CD4-positive, alpha-beta memory T cell (primary cell): ENCODE measurements at regions not wholly inside any gene's neighbourhood (a gene's known extent, or its start where the extent isn't known, plus 50 kb on each side); places are given as distances from the start of the nearest gene placed in this dataset.

Experiments used
- CTCF ChIA-PET: fragments of 350-600 bp; sonication (Branson Sonifier 250); formaldehyde crosslinking; loops from one replicate; lab custom pipeline; 2021; ENCODE audit warnings: inconsistent platforms; ENCODE audit not compliant: partially characterized antibody; lab: Charles Lee
- POLR2A ChIA-PET: fragments of 350-600 bp; sonication (Branson Sonifier 250); formaldehyde crosslinking; loops from one replicate; lab custom pipeline; 2021; ENCODE audit not compliant: partially characterized antibody; lab: Charles Lee
- DNase-seq, 5 donors: peaks; one replicate each; pipeline versions ENCODE4 v3.0.0 to v3.0.0-alpha.2; 2020 to 2022; ENCODE audit warnings: mixed read lengths in 1 of 5
- H3K27ac ChIP-seq: one replicate; pipeline ENCODE4 v1.7.0; 2013; ENCODE audit warnings: low read depth, low read length
- H3K27me3 ChIP-seq: 2 replicates; pipeline ENCODE4 v1.7.0; 2013; ENCODE audit warnings: mild to moderate bottlenecking, low read length, moderate library complexity; ENCODE audit not compliant: insufficient read depth
- H3K36me3 ChIP-seq: 2 replicates; pipeline ENCODE4 v1.7.0; 2013; ENCODE audit warnings: mild to moderate bottlenecking, low read length, moderate library complexity; ENCODE audit not compliant: insufficient read depth
- H3K4me1 ChIP-seq: 2 replicates; pipeline ENCODE4 v1.7.0; 2013; ENCODE audit warnings: mild to moderate bottlenecking, low read length, moderate library complexity; ENCODE audit not compliant: insufficient read depth
- H3K4me3 ChIP-seq, 2 donors: one replicate each; pipeline ENCODE4 v1.7.0; 2013; ENCODE audit warnings: low read length in 2 of 2, mild to moderate bottlenecking in 1 of 2
- H3K9me3 ChIP-seq, 2 donors: one replicate each; pipeline ENCODE4 v1.7.0; 2013; ENCODE audit warnings: low read length in 2 of 2, control low read depth in 1 of 2; ENCODE audit not compliant: control insufficient read depth in 1 of 2
- H3K27ac Mint-ChIP-seq, 7 donors: one replicate each; pipeline ENCODE4 v1.8.0; 2020 to 2021; ENCODE audit warnings: mixed read lengths in 7 of 7, mild to moderate bottlenecking in 6 of 7, inconsistent platforms in 3 of 7, moderate library complexity in 3 of 7
- H3K27me3 Mint-ChIP-seq, 2 donors: one replicate each; pipeline ENCODE4 v1.8.0; 2020 to 2021; ENCODE audit warnings: mixed read lengths in 2 of 2
- H3K36me3 Mint-ChIP-seq, 2 donors: one replicate each; pipeline ENCODE4 v1.8.0; 2020 to 2021; ENCODE audit warnings: mixed read lengths in 2 of 2, inconsistent platforms in 1 of 2, mild to moderate bottlenecking in 1 of 2
- H3K4me1 Mint-ChIP-seq, 4 donors: one replicate each; pipeline ENCODE4 v1.8.0; 2020 to 2021; ENCODE audit warnings: mixed read lengths in 4 of 4, mild to moderate bottlenecking in 1 of 4
- H3K4me3 Mint-ChIP-seq, 8 donors: one replicate each; pipeline ENCODE4 v1.8.0; 2020 to 2021; ENCODE audit warnings: mixed read lengths in 8 of 8, mild to moderate bottlenecking in 7 of 8, moderate library complexity in 6 of 8, inconsistent platforms in 3 of 8
- H3K9me3 Mint-ChIP-seq, 8 donors: one replicate each; pipeline ENCODE4 v1.8.0; 2020 to 2021; ENCODE audit warnings: mixed read lengths in 8 of 8, mild to moderate bottlenecking in 5 of 8, inconsistent platforms in 3 of 8, moderate library complexity in 1 of 8
- intact Hi-C: fragments of 100-400 bp; cut with micrococcal nuclease; formaldehyde crosslinking; loops from one replicate; pipeline ENCODE4 v1.15.1; 2023

DNA sequence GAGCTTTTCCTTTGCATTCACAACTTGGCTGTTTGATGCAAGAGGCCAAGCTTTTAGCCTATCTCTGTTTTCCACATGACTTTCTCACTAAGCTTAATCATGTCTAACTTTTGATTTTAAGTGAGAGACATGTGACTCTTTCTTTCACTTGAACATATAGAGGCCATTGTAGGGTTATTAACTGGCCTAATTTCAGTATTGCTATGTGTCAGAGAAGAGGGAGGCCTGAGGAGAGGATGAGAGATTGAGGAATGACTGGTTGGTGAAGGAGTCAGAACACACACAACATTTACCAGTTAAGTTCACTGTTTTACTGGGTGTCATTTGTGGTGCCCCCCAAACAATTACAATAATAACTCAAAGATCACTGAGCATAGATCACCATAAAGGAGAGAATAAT is 193.5 kb downstream of the CYYR1 start:
- H3K4me1 Mint-ChIP-seq, result no peaks in the 10 kb centered on the region

DNA sequence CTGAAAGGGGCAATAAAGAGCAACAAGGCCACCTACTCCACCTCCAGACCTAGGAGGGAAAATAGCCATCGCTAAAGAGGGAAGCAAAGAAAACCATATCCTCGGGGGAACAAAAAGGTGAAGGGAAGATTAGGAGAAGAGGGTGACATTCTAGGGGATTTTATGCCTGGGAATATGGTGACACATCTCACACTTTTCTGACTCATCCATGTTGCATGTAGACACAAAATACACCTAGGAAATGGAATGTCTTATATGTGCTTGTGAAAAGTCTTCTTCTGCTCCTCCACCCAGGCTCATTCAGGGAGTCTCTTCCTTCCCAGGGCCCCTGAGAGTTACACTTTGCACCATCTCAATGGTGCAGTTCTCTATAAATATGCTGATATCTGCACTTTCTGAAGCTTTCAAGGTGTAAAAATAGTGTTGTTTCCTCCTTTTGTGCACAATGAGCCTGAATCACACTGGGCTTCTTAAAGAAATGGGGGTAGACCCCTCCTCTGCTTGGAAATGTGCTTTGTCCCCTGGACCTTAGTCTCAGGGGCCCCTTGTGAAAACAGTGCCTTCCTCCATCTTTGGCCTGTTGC is 195.9 kb downstream of the CYYR1 start:
- peaks cover 0 to 4% (median 0%) of the 10 kb centered on the region in 8 donors for H3K9me3 Mint-ChIP-seq
- H3K4me3 Mint-ChIP-seq, result no peak overlapping the region
- H3K36me3 Mint-ChIP-seq, result no peaks in the 10 kb centered on the region
- DNase-seq, result no peak
- H3K4me1 Mint-ChIP-seq, result no peaks in the 10 kb centered on the region
- H3K27ac ChIP-seq, result no peak overlapping the region
- H3K4me1 ChIP-seq, result no peaks in the 10 kb centered on the region
- no peak overlapping the region for H3K4me3 ChIP-seq
- H3K27ac Mint-ChIP-seq, result no peak overlapping the region
- intact Hi-C loops, result no loop called here
- POLR2A ChIA-PET, result no interaction called here
- no peaks in the 10 kb centered on the region for H3K9me3 ChIP-seq
- CTCF ChIA-PET, result no interaction called here
- no peaks in the 10 kb centered on the region for H3K27me3 Mint-ChIP-seq
- H3K36me3 ChIP-seq, result no peaks in the 10 kb centered on the region
- H3K27me3 ChIP-seq, result no peaks in the 10 kb centered on the region

More for the DNA sequence above, 193.5 kb downstream of the CYYR1 start:
- Histone ChIP-seq H3K36me3 (no peaks in the 10 kb centered on the region), H3K27me3 (no peaks in the 10 kb centered on the region), H3K9me3 (no peaks in the 10 kb centered on the region), H3K27ac (no peak overlapping the region), H3K4me3 (no peak overlapping the region), H3K4me1 (no peaks in the 10 kb centered on the region)
- Mint-ChIP-seq H3K27me3 (peaks cover 0 to 1% of the 10 kb centered on the region in 2 donors), H3K36me3 (no peaks in the 10 kb centered on the region), H3K4me3 (no peak overlapping the region), H3K27ac (no peak overlapping the region), H3K9me3 (peaks cover 0 to 4% (median 0%) of the 10 kb centered on the region in 8 donors)
- DNase-seq, result no peak
- ChIA-PET CTCF (no interaction called here), POLR2A (no interaction called here)
- intact Hi-C loops, result no loop called here

DNA sequence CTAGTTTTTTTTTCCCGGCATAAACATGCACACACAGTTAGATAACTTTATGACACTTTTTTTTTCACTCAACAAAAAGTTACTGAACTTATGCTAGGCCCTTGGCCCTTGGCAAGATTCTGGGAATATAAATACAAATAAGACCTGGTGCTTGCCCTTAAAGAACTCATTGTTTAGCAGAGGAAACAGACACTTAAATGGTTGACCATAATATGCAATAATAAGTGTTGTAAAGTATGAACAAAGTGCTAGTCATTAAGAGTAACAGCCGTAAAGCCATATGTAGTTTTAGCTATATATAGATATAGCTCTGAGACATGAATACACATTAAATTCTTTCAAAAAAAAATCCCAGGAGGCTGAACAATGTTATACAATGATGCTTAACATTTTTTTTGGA is 198.3 kb downstream of the CYYR1 start:
- no peak for DNase-seq
- H3K4me3 ChIP-seq, result no peak overlapping the region
- H3K9me3 Mint-ChIP-seq, result peaks cover 0 to 4% (median 0%) of the 10 kb centered on the region in 8 donors
- H3K4me1 ChIP-seq, result no peaks in the 10 kb centered on the region
- no peaks in the 10 kb centered on the region for H3K9me3 ChIP-seq
- H3K4me1 Mint-ChIP-seq, result no peaks in the 10 kb centered on the region
- H3K36me3 Mint-ChIP-seq, result no peaks in the 10 kb centered on the region
- CTCF ChIA-PET, result interaction anchor here (1.2 kb wide), 1 partner anchor 13 kb away, joined by 3 read pairs; no protein-coding TSS in a partner anchor
- H3K27me3 Mint-ChIP-seq, result no peaks in the 10 kb centered on the region
- H3K27ac ChIP-seq, result no peak overlapping the region
- POLR2A ChIA-PET, result no interaction called here
- H3K36me3 ChIP-seq, result no peaks in the 10 kb centered on the region
- no peak overlapping the region for H3K27ac Mint-ChIP-seq
- intact Hi-C loops, result no loop called here
- no peak overlapping the region for H3K4me3 Mint-ChIP-seq
- H3K27me3 ChIP-seq, result no peaks in the 10 kb centered on the region

DNA sequence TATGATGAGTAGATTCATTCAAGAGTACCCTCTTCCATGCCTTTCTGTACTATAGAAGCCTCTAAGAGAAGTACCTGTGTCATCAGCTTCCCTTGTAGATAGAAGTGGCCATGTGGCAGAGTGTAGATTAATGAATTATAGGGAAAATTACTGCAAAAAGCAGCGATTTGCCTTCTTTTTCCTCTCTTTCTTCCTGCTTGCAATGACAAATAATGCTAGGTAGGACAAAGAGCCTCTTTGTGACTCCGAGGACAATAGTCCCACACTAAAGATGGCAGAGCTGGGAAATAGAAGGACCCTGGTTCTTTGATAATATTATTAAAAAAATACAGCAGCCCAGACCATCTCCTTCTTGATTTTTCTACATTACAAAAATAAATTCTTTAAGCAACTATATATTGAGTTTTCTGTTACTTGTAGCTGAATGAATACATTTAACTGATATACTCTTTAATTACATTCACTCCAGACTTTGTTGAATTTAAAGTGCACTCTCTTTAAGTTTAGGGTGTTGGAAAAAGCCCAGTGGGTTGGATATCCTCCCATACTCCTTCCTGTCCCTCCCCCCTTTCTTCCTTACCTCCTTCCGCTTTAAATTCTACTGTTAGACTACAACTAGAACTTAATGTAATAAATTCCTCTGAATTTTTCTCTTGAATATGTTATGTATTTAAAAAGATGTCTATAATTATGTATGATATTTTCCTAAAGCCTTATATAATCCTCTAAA is 198.2 kb upstream of the APP start:
- peaks cover 0 to 1% of the 10 kb centered on the region in 2 donors for H3K27me3 Mint-ChIP-seq
- Histone ChIP-seq H3K27me3 (no peaks in the 10 kb centered on the region), H3K36me3 (no peaks in the 10 kb centered on the region), H3K27ac (no peak overlapping the region), H3K4me3 (no peak overlapping the region), H3K4me1 (no peaks in the 10 kb centered on the region), H3K9me3 (no peaks in the 10 kb centered on the region)
- intact Hi-C loops, result no loop called here
- no peaks in the 10 kb centered on the region for H3K36me3 Mint-ChIP-seq
- no peaks in the 10 kb centered on the region for H3K9me3 Mint-ChIP-seq
- H3K4me1 Mint-ChIP-seq, result no peaks in the 10 kb centered on the region
- H3K27ac Mint-ChIP-seq, result no peak overlapping the region
- no peak for DNase-seq
- H3K4me3 Mint-ChIP-seq, result no peak overlapping the region
- POLR2A ChIA-PET, result no interaction called here
- CTCF ChIA-PET, result no interaction called here

DNA sequence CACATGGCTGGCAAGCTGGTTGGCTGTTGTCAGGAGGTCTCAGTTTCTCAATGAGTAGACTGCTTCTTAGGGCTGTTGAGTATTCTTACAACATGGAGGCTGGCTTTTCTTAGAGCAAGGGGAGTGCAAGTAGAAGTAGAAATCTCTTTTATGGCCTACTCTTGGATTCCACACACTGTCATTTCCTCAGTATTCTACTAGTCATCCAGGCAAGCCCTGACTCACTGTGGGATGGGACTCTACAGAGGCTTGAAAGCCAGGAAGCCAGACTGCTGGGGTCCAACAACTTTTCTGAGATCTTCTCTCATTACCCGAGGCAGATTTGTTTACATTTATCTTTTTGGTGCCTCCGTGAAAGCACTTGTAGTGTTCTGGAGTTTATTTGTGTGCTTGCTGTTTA is 196.2 kb upstream of the APP start:
- Histone ChIP-seq H3K4me3 (no peak overlapping the region), H3K27me3 (no peaks in the 10 kb centered on the region), H3K36me3 (no peaks in the 10 kb centered on the region), H3K27ac (no peak overlapping the region), H3K9me3 (no peaks in the 10 kb centered on the region), H3K4me1 (no peaks in the 10 kb centered on the region)
- Mint-ChIP-seq H3K27ac (no peak overlapping the region), H3K36me3 (no peaks in the 10 kb centered on the region), H3K4me1 (no peaks in the 10 kb centered on the region), H3K9me3 (no peaks in the 10 kb centered on the region), H3K27me3 (peaks cover 0 to 1% of the 10 kb centered on the region in 2 donors), H3K4me3 (no peak overlapping the region)
- intact Hi-C loops, result no loop called here
- ChIA-PET POLR2A (no interaction called here), CTCF (no interaction called here)
- no peak for DNase-seq

DNA sequence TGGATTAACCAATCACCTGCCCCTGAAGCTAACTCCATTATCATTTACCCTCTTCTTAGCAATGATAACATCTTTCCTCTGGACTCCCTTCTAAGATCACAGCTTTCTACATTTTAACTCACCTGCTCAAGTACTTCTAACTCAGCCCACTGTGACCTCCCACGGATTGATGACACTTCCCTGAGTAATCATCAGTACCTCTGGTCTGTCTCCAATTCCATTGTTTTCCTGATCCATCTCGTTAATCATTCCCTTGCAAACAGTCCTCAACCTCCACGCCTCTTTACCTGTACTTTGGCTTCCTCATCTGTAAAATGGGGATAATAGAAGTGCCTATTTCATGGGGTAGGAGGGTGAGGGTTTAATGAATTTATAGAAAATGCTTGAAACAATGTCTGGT is 195.3 kb upstream of the APP start:
- no peaks in the 10 kb centered on the region for H3K27me3 ChIP-seq
- H3K4me3 Mint-ChIP-seq, result no peak overlapping the region
- no peaks in the 10 kb centered on the region for H3K4me1 ChIP-seq
- H3K27me3 Mint-ChIP-seq, result peaks cover 0 to 1% of the 10 kb centered on the region in 2 donors
- CTCF ChIA-PET, result no interaction called here
- DNase-seq, result no peak
- intact Hi-C loops, result no loop called here
- H3K4me3 ChIP-seq, result no peak overlapping the region
- H3K36me3 Mint-ChIP-seq, result no peaks in the 10 kb centered on the region
- no peaks in the 10 kb centered on the region for H3K4me1 Mint-ChIP-seq
- POLR2A ChIA-PET, result no interaction called here
- no peaks in the 10 kb centered on the region for H3K36me3 ChIP-seq
- H3K9me3 ChIP-seq, result no peaks in the 10 kb centered on the region
- H3K9me3 Mint-ChIP-seq, result no peaks in the 10 kb centered on the region
- H3K27ac Mint-ChIP-seq, result no peak overlapping the region
- H3K27ac ChIP-seq, result no peak overlapping the region

DNA sequence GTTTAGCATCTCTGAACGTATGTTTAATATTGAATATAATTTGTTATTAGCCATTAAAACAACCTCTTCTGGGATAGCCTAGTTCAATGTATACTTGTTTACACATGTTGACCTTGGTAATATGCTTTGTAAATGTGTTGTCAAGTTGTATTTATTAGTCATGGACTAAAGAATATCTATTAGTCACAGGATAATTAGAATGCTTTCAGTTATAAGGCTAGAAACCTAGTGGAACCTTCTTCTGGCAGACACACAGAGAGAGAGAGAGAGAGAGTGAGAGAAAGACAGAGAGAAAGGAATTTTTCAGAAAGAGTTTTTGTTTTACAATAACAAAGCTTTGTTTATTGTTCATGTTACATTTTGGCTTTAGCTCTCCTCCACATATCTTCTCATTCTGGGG is 181.1 kb upstream of the APP start:
- POLR2A ChIA-PET, result no interaction called here
- Mint-ChIP-seq H3K4me1 (no peaks in the 10 kb centered on the region), H3K36me3 (no peaks in the 10 kb centered on the region), H3K27ac (no peak overlapping the region), H3K9me3 (peaks cover 0 to 6% (median 0%) of the 10 kb centered on the region in 8 donors), H3K27me3 (no peaks in the 10 kb centered on the region), H3K4me3 (no peak overlapping the region)
- no peak for DNase-seq
- no peaks in the 10 kb centered on the region for H3K27me3 ChIP-seq
- no peak overlapping the region for H3K4me3 ChIP-seq
- H3K36me3 ChIP-seq, result no peaks in the 10 kb centered on the region
- H3K4me1 ChIP-seq, result no peaks in the 10 kb centered on the region
- CTCF ChIA-PET, result no interaction called here
- intact Hi-C loops, result no loop called here
- H3K9me3 ChIP-seq, result no peaks in the 10 kb centered on the region
- no peak overlapping the region for H3K27ac ChIP-seq
